GM12878 (cell line): ENCODE measurements at regions not wholly inside any gene's neighbourhood (a gene's known extent, or its start where the extent isn't known, plus 50 kb on each side); places are given as distances from the start of the nearest gene placed in this dataset.

ENCODE experiments used
- ATAC-seq: fragments of 200-7000 bp; cut with Tn5 transposase; 3 replicates; pipeline ENCODE4 v1.9.1; 2020; ENCODE audit warnings: mild to moderate bottlenecking, moderate library complexity
- BruUV-seq: library from RNA; stranded (reverse); fragments of 400-500 nt; replicated peaks from 2 replicates; lab custom pipeline; 2021; lab: Mats Ljungman, UMichigan
- CTCF ChIA-PET: fragments of 300-600 bp; sonication (Branson Sonifier 250); formaldehyde crosslinking; extraction: SDS; loops from one replicate; lab custom pipeline; 2021; ENCODE audit warnings: inconsistent platforms; lab: Yijun Ruan, JAX
- POLR2A ChIA-PET: fragments of 350-600 bp; formaldehyde crosslinking; extraction: SDS; loops from one replicate; lab custom pipeline; 2021; ENCODE audit warnings: inconsistent platforms; lab: Charles Lee
- RAD21 ChIA-PET: fragments of 300-600 bp; sonication (Branson Sonifier 250); formaldehyde crosslinking; loops from one replicate; lab custom pipeline; 2023; ENCODE audit warnings: antibody characterized with exemption; ENCODE audit not compliant: unreplicated experiment; lab: Charles Lee
- SMC1A ChIA-PET: fragments of 300-600 bp; sonication (Branson Sonifier 250); formaldehyde crosslinking; loops from one replicate; lab custom pipeline; 2023; ENCODE audit not compliant: unreplicated experiment, uncharacterized antibody; lab: Charles Lee
- DNase-seq: peaks from one replicate; pipeline ENCODE4 v3.0.0-alpha.2; 2011; ENCODE audit warnings: low read depth, low spot score
- FAIRE-seq: peaks from 3 replicates; lab custom pipeline; 2011; peaks lifted over from hg19 to GRCh38; lab: Jason Lieb, UNC
- H2AFZ ChIP-seq: 2 replicates; pipeline ENCODE4 v1.6.0; 2011; ENCODE audit warnings: low read depth, low read length, control low read depth; ENCODE audit not compliant: control insufficient read depth
- H3K27ac ChIP-seq: 2 replicates; pipeline ENCODE4 v1.5.1; 2011; ENCODE audit warnings: control low read depth; ENCODE audit not compliant: control insufficient read depth, insufficient read depth
- H3K27me3 ChIP-seq, 2 experiments: replicated peaks in 1 of 2; 2 replicates each; pipeline versions ENCODE4 v1.6.0 to v1.6.1; 2011; ENCODE audit warnings: low read length in 1 of 2; ENCODE audit not compliant: control insufficient read depth in 2 of 2, insufficient read depth in 2 of 2
- H3K36me3 ChIP-seq, 2 experiments: 2 replicates each; pipeline ENCODE4 v1.5.1; 2011; ENCODE audit warnings: low read length in 1 of 2; ENCODE audit not compliant: control insufficient read depth in 2 of 2, insufficient read depth in 2 of 2
- H3K4me1 ChIP-seq: 2 replicates; pipeline ENCODE4 v1.6.1; 2011; ENCODE audit warnings: mild to moderate bottlenecking, low read length, moderate library complexity, mixed read lengths; ENCODE audit not compliant: control insufficient read depth, insufficient read depth
- H3K4me2 ChIP-seq: 2 replicates; pipeline ENCODE4 v1.6.0; 2011; ENCODE audit warnings: control low read depth; ENCODE audit not compliant: control insufficient read depth, insufficient read depth
- H3K4me3 ChIP-seq: fragments of 200-600 bp; sonication (generic); 2 replicates; pipeline ENCODE4 v1.5.1; 2016
- H3K79me2 ChIP-seq: 2 replicates; pipeline ENCODE4 v1.6.0; 2011; ENCODE audit warnings: low read length; ENCODE audit not compliant: control insufficient read depth, insufficient read depth
- H3K9ac ChIP-seq: 2 replicates; pipeline ENCODE4 v1.8.0; 2011; ENCODE audit warnings: low read length, control low read depth, mixed read lengths; ENCODE audit not compliant: control insufficient read depth, insufficient read depth
- H3K9me3 ChIP-seq: replicated peaks from 3 replicates; pipeline ENCODE4 v1.5.1; 2011; ENCODE audit warnings: mild to moderate bottlenecking, low read length; ENCODE audit not compliant: control insufficient read depth, insufficient read depth
- H4K20me1 ChIP-seq: 2 replicates; pipeline ENCODE4 v1.6.0; 2011; ENCODE audit not compliant: control insufficient read depth, insufficient read depth
- BACH1 ChIP-seq: fragments of 450-650 bp; IDR thresholded peaks from 2 replicates; pipeline ENCODE4 v1.6.1; 2017; ENCODE audit warnings: mild to moderate bottlenecking, borderline replicate concordance
- ZBTB33 ChIP-seq: fragments of 450-650 bp; IDR thresholded peaks from 2 replicates; pipeline ENCODE4 v1.6.1; 2017; ENCODE audit warnings: mild to moderate bottlenecking
- WGBS: methylation state at CpG from one replicate; pipeline ENCODE4 v1.1.6; 2016; ENCODE audit warnings: low lambda C conversion rate; ENCODE audit not compliant: insufficient replicate concordance, insufficient coverage; ENCODE audit errors: missing lambda C conversion rate; 5-methylcytosine and 5-hydroxymethylcytosine counted together
- in situ Hi-C: fragments of 300-500 bp; cut with MboI; formaldehyde crosslinking; loops from 9 replicates; pipeline ENCODE4 v1.14.3; 2018; ENCODE audit warnings: mixed read lengths
- intact Hi-C: fragments of 100-400 bp; cut with micrococcal nuclease; formaldehyde crosslinking; loops from one replicate; pipeline ENCODE4 v1.14.2; 2022; ENCODE audit not compliant: unreplicated experiment
- TF ChIP-seq, protein P1 (sequence below): fragments of 450-650 bp; IDR thresholded peaks from 2 replicates; pipeline ENCODE4 v1.6.1; 2017; ENCODE audit warnings: mild to moderate bottlenecking, moderate library complexity

DNA sequence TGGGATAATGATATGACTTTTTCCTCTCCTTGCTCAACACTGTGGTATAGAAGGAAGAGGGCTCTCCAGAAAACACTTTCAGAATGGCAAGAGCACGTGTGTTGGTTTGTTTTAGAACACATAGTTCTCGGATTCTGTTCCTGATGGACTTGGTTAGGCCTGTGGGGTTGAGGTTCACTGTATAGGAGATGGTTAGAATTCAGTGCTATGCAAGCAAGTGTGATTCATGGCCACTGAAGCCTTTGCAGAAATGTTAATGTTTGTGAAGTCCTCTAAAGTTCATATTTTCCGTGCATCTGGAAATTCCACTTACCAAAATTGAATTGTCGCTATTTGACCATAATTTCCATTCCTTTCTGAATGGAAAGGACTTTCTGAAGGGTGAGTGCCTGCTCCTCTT is 233.2 kb upstream of the DDHD1 start:
- FAIRE-seq, result no peak
- ChIA-PET POLR2A (no interaction called here), CTCF (no interaction called here), RAD21 (no interaction called here), SMC1A (no interaction called here)
- Histone ChIP-seq H3K79me2 (no peaks in the 10 kb centered on the region), H2AFZ (no peak overlapping the region), H3K9me3 (no peaks in the 10 kb centered on the region), H4K20me1 (no peaks in the 10 kb centered on the region), H3K4me2 (no peak overlapping the region), H3K36me3 (no peaks in the 10 kb centered on the region), H3K4me3 (no peak overlapping the region), H3K27ac (no peak overlapping the region), H3K27me3 (no peaks in the 10 kb centered on the region; a peak in 1 of 4 replicates), H3K4me1 (no peaks in the 10 kb centered on the region), H3K9ac (no peak overlapping the region)
- WGBS, result 9% methylated on average over 4 of the region's 4 CpGs
- no peak for DNase-seq
- BruUV-seq, result no TSS peak
- TF ChIP-seq ZBTB33, result no peak
- TF ChIP-seq, protein P1, sequence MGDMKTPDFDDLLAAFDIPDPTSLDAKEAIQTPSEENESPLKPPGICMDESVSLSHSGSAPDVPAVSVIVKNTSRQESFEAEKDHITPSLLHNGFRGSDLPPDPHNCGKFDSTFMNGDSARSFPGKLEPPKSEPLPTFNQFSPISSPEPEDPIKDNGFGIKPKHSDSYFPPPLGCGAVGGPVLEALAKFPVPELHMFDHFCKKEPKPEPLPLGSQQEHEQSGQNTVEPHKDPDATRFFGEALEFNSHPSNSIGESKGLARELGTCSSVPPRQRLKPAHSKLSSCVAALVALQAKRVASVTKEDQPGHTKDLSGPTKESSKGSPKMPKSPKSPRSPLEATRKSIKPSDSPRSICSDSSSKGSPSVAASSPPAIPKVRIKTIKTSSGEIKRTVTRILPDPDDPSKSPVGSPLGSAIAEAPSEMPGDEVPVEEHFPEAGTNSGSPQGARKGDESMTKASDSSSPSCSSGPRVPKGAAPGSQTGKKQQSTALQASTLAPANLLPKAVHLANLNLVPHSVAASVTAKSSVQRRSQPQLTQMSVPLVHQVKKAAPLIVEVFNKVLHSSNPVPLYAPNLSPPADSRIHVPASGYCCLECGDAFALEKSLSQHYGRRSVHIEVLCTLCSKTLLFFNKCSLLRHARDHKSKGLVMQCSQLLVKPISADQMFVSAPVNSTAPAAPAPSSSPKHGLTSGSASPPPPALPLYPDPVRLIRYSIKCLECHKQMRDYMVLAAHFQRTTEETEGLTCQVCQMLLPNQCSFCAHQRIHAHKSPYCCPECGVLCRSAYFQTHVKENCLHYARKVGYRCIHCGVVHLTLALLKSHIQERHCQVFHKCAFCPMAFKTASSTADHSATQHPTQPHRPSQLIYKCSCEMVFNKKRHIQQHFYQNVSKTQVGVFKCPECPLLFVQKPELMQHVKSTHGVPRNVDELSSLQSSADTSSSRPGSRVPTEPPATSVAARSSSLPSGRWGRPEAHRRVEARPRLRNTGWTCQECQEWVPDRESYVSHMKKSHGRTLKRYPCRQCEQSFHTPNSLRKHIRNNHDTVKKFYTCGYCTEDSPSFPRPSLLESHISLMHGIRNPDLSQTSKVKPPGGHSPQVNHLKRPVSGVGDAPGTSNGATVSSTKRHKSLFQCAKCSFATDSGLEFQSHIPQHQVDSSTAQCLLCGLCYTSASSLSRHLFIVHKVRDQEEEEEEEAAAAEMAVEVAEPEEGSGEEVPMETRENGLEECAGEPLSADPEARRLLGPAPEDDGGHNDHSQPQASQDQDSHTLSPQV, result no peak
- TF ChIP-seq BACH1, result no peak
- in situ Hi-C loops, result no loop called here
- ATAC-seq, result no peak
- intact Hi-C loops, result no loop called here
